Body of pancreas (tissue), 4 donors: ENCODE measurements at regions not wholly inside any gene's neighbourhood (a gene's known extent, or its start where the extent isn't known, plus 50 kb on each side); places are given as distances from the start of the nearest gene placed in this dataset.

Source experiments
- POLR2A ChIP-seq, 3 donors: fragments of 450-650 bp; IDR thresholded peaks; one replicate each; pipeline ENCODE4 v1.6.1; 2016; ENCODE audit warnings: antibody characterized with exemption in 3 of 3, mild to moderate bottlenecking in 2 of 3
- TF ChIP-seq, protein P1 (sequence below), 7 experiments: fragments of 450-650 bp in 4 of 7; fragments of 200-600 bp in 3 of 7; sonication (generic) in 3 of 7; IDR thresholded peaks; one replicate each; pipeline ENCODE4 v1.5.1; 2016 to 2019; ENCODE audit warnings: antibody characterized with exemption in 7 of 7

- TF ChIP-seq, protein P1, sequence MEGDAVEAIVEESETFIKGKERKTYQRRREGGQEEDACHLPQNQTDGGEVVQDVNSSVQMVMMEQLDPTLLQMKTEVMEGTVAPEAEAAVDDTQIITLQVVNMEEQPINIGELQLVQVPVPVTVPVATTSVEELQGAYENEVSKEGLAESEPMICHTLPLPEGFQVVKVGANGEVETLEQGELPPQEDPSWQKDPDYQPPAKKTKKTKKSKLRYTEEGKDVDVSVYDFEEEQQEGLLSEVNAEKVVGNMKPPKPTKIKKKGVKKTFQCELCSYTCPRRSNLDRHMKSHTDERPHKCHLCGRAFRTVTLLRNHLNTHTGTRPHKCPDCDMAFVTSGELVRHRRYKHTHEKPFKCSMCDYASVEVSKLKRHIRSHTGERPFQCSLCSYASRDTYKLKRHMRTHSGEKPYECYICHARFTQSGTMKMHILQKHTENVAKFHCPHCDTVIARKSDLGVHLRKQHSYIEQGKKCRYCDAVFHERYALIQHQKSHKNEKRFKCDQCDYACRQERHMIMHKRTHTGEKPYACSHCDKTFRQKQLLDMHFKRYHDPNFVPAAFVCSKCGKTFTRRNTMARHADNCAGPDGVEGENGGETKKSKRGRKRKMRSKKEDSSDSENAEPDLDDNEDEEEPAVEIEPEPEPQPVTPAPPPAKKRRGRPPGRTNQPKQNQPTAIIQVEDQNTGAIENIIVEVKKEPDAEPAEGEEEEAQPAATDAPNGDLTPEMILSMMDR (IDR thresholded peaks at IDR 0.05), result no peak
- TF ChIP-seq POLR2A (IDR thresholded peaks at IDR 0.05), result no peak
Measured at GRCh38 chr18:78557371-78557770, 422.2 kb upstream of the SALL3 start.
